NT2/D1 (cell line): ENCODE measurements at regions not wholly inside any gene's neighbourhood (a gene's known extent, or its start where the extent isn't known, plus 50 kb on each side); places are given as distances from the start of the nearest gene placed in this dataset.

Experiments
- SUZ12 ChIP-seq: IDR thresholded peaks from 2 replicates; pipeline ENCODE4 v1.6.1; 2011; ENCODE audit not compliant: insufficient read length, insufficient read depth; ENCODE audit errors: extremely low read depth
- YY1 ChIP-seq: IDR thresholded peaks from 2 replicates; pipeline ENCODE4 v1.6.1; 2011; ENCODE audit not compliant: insufficient read length, insufficient read depth
- ZNF274 ChIP-seq: IDR thresholded peaks from 2 replicates; pipeline ENCODE4 v1.6.1; 2011; ENCODE audit warnings: mild to moderate bottlenecking, low read depth, low read length

DNA sequence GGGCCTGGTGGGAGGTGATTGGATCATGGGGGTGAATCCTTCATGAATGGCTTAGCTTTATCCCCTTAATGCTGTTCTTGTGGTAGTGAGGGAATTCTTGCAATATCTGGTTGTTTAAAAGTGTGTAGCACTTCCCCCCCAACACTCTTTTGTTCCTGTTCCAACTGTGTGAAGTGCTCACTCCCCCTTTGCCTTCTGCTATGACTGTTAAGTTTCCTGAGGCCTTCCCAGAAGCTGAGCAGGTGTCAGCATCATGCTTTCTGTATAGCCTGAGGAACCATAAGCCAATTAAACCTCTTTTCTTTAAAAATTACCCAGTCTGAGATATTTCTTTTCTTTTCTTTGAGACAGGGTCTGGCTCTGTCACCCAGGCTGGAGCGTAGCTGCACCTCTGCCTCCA is 139.4 kb downstream of the RNF152 start:
- no peak for TF ChIP-seq ZNF274
- no peak for TF ChIP-seq YY1
- no peak for TF ChIP-seq SUZ12
